Breast epithelium (tissue), 3 donors: ENCODE measurements at regions not wholly inside any gene's neighbourhood (a gene's known extent, or its start where the extent isn't known, plus 50 kb on each side); places are given as distances from the start of the nearest gene placed in this dataset.

ENCODE experiments used
- CTCF ChIP-seq, 3 donors: fragments of 450-650 bp; IDR thresholded peaks; one replicate each; pipeline ENCODE4 v1.5.1; 2016 to 2017; ENCODE audit warnings: antibody characterized with exemption in 3 of 3, mild to moderate bottlenecking in 3 of 3, moderate library complexity in 3 of 3
- POLR2A ChIP-seq: fragments of 450-650 bp; IDR thresholded peaks from one replicate; pipeline ENCODE4 v1.6.1; 2016; ENCODE audit warnings: antibody characterized with exemption, mild to moderate bottlenecking, moderate library complexity
- POLR2AphosphoS5 ChIP-seq, 3 donors: sonication (generic); formaldehyde crosslinking; IDR thresholded peaks; one replicate each; pipeline ENCODE4 v1.6.1; 2017; ENCODE audit warnings: antibody characterized with exemption in 3 of 3

DNA sequence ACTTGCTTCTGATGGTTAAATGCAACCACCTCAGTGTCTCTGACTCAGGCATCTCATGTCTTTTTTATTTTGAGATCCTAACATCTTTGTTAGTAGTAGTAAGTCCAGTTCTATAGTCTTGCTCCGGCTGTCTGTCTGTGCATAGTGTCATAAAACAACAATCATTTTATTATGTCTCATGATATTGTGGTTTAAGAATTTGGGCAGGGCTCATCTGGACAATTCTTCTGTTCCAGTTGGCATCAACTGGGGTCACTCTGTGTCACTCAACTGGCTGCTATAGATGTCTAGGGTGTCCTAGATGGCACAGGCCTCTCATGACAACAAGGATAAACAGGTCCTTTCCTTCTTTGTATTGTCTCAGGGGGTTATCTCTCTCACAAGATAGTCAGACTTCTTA is 299.6 kb upstream of the ZNF521 start:
- no peak for TF ChIP-seq POLR2A
- TF ChIP-seq CTCF (IDR thresholded peaks at IDR 0.05), result no peak
- TF ChIP-seq POLR2AphosphoS5 (IDR thresholded peaks at IDR 0.05), result no peak
